GM12878 (cell line): ENCODE measurements at regions not wholly inside any gene's neighbourhood (a gene's known extent, or its start where the extent isn't known, plus 50 kb on each side); places are given as distances from the start of the nearest gene placed in this dataset.

ENCODE experiments used
- ATAC-seq: fragments of 200-7000 bp; cut with Tn5 transposase; 3 replicates; pipeline ENCODE4 v1.9.1; 2020; ENCODE audit warnings: mild to moderate bottlenecking, moderate library complexity
- BruUV-seq: library from RNA; stranded (reverse); fragments of 400-500 nt; replicated peaks from 2 replicates; lab custom pipeline; 2021; lab: Mats Ljungman, UMichigan
- CTCF ChIA-PET: fragments of 300-600 bp; sonication (Branson Sonifier 250); formaldehyde crosslinking; extraction: SDS; loops from one replicate; lab custom pipeline; 2021; ENCODE audit warnings: inconsistent platforms; lab: Yijun Ruan, JAX
- POLR2A ChIA-PET: fragments of 350-600 bp; formaldehyde crosslinking; extraction: SDS; loops from one replicate; lab custom pipeline; 2021; ENCODE audit warnings: inconsistent platforms; lab: Charles Lee
- RAD21 ChIA-PET: fragments of 300-600 bp; sonication (Branson Sonifier 250); formaldehyde crosslinking; loops from one replicate; lab custom pipeline; 2023; ENCODE audit warnings: antibody characterized with exemption; ENCODE audit not compliant: unreplicated experiment; lab: Charles Lee
- SMC1A ChIA-PET: fragments of 300-600 bp; sonication (Branson Sonifier 250); formaldehyde crosslinking; loops from one replicate; lab custom pipeline; 2023; ENCODE audit not compliant: unreplicated experiment, uncharacterized antibody; lab: Charles Lee
- DNase-seq: peaks from one replicate; pipeline ENCODE4 v3.0.0-alpha.2; 2011; ENCODE audit warnings: low read depth, low spot score
- FAIRE-seq: peaks from 3 replicates; lab custom pipeline; 2011; peaks lifted over from hg19 to GRCh38; lab: Jason Lieb, UNC
- H2AFZ ChIP-seq: 2 replicates; pipeline ENCODE4 v1.6.0; 2011; ENCODE audit warnings: low read depth, low read length, control low read depth; ENCODE audit not compliant: control insufficient read depth
- H3K27ac ChIP-seq: 2 replicates; pipeline ENCODE4 v1.5.1; 2011; ENCODE audit warnings: control low read depth; ENCODE audit not compliant: control insufficient read depth, insufficient read depth
- H3K27me3 ChIP-seq, 2 experiments: replicated peaks in 1 of 2; 2 replicates each; pipeline versions ENCODE4 v1.6.0 to v1.6.1; 2011; ENCODE audit warnings: low read length in 1 of 2; ENCODE audit not compliant: control insufficient read depth in 2 of 2, insufficient read depth in 2 of 2
- H3K36me3 ChIP-seq, 2 experiments: 2 replicates each; pipeline ENCODE4 v1.5.1; 2011; ENCODE audit warnings: low read length in 1 of 2; ENCODE audit not compliant: control insufficient read depth in 2 of 2, insufficient read depth in 2 of 2
- H3K4me1 ChIP-seq: 2 replicates; pipeline ENCODE4 v1.6.1; 2011; ENCODE audit warnings: mild to moderate bottlenecking, low read length, moderate library complexity, mixed read lengths; ENCODE audit not compliant: control insufficient read depth, insufficient read depth
- H3K4me2 ChIP-seq: 2 replicates; pipeline ENCODE4 v1.6.0; 2011; ENCODE audit warnings: control low read depth; ENCODE audit not compliant: control insufficient read depth, insufficient read depth
- H3K4me3 ChIP-seq: fragments of 200-600 bp; sonication (generic); 2 replicates; pipeline ENCODE4 v1.5.1; 2016
- H3K79me2 ChIP-seq: 2 replicates; pipeline ENCODE4 v1.6.0; 2011; ENCODE audit warnings: low read length; ENCODE audit not compliant: control insufficient read depth, insufficient read depth
- H3K9ac ChIP-seq: 2 replicates; pipeline ENCODE4 v1.8.0; 2011; ENCODE audit warnings: low read length, control low read depth, mixed read lengths; ENCODE audit not compliant: control insufficient read depth, insufficient read depth
- H3K9me3 ChIP-seq: replicated peaks from 3 replicates; pipeline ENCODE4 v1.5.1; 2011; ENCODE audit warnings: mild to moderate bottlenecking, low read length; ENCODE audit not compliant: control insufficient read depth, insufficient read depth
- H4K20me1 ChIP-seq: 2 replicates; pipeline ENCODE4 v1.6.0; 2011; ENCODE audit not compliant: control insufficient read depth, insufficient read depth
- E2F4 ChIP-seq: IDR thresholded peaks from 2 replicates; pipeline ENCODE4 v1.6.1; 2012; ENCODE audit warnings: low read depth, low read length, improper control_type of control experiment
- EGR1 ChIP-seq, 2 experiments: IDR thresholded peaks; 1 replicate in 1 of 2; 2 replicates in 1 of 2; pipeline ENCODE4 v1.6.1; 2011 to 2012; ENCODE audit warnings: low read depth in 2 of 2, low read length in 2 of 2, borderline replicate concordance in 1 of 2, mild to moderate bottlenecking in 1 of 2, moderate library complexity in 1 of 2
- HDAC6 ChIP-seq: fragments of 200-600 bp; sonication (generic); IDR thresholded peaks from one replicate; pipeline ENCODE4 v1.8.0; 2017; ENCODE audit warnings: antibody characterized with exemption; ENCODE audit not compliant: unreplicated experiment
- HSF1 ChIP-seq: fragments of 150-350 bp; IDR thresholded peaks from 2 replicates; pipeline ENCODE4 v1.6.1; 2014; ENCODE audit warnings: mild to moderate bottlenecking, low read depth, low read length
- MTA3 ChIP-seq: IDR thresholded peaks from 2 replicates; pipeline ENCODE4 v1.6.1; 2012; ENCODE audit warnings: low read length, inconsistent platforms, borderline replicate concordance
- NR2C2 ChIP-seq: IDR thresholded peaks from 2 replicates; pipeline ENCODE4 v1.6.1; 2011; ENCODE audit warnings: borderline replicate concordance, low read depth; ENCODE audit not compliant: control insufficient read depth, insufficient read length
- SKIL ChIP-seq: fragments of 450-650 bp; IDR thresholded peaks from 2 replicates; pipeline ENCODE4 v1.6.1; 2017; ENCODE audit warnings: mild to moderate bottlenecking, low read depth, inconsistent platforms; ENCODE audit not compliant: poor library complexity, severe bottlenecking
- SMC3 ChIP-seq: IDR thresholded peaks from 2 replicates; pipeline ENCODE4 v1.6.1; 2011; ENCODE audit warnings: low read length, improper control_type of control experiment, borderline replicate concordance
- STAT1 ChIP-seq: fragments of 450-650 bp; conservative IDR thresholded peaks from 2 replicates; pipeline ENCODE4 v1.6.1; 2014; ENCODE audit warnings: antibody characterized with exemption, mild to moderate bottlenecking
- STAT3 ChIP-seq: IDR thresholded peaks from 2 replicates; pipeline ENCODE4 v1.6.1; 2011; ENCODE audit warnings: low read depth, low read length, improper control_type of control experiment
- ZSCAN29 ChIP-seq: fragments of 450-650 bp; IDR thresholded peaks from 2 replicates; pipeline ENCODE4 v1.6.1; 2017; ENCODE audit warnings: mild to moderate bottlenecking, moderate library complexity
- WGBS: methylation state at CpG from one replicate; pipeline ENCODE4 v1.1.6; 2016; ENCODE audit warnings: low lambda C conversion rate; ENCODE audit not compliant: insufficient replicate concordance, insufficient coverage; ENCODE audit errors: missing lambda C conversion rate; 5-methylcytosine and 5-hydroxymethylcytosine counted together
- in situ Hi-C: fragments of 300-500 bp; cut with MboI; formaldehyde crosslinking; loops from 9 replicates; pipeline ENCODE4 v1.14.3; 2018; ENCODE audit warnings: mixed read lengths
- intact Hi-C: fragments of 100-400 bp; cut with micrococcal nuclease; formaldehyde crosslinking; loops from one replicate; pipeline ENCODE4 v1.14.2; 2022; ENCODE audit not compliant: unreplicated experiment

- no peak for TF ChIP-seq HSF1
- no peak for TF ChIP-seq STAT3
- no peak for TF ChIP-seq E2F4
- TF ChIP-seq HDAC6: no peak
- TF ChIP-seq SMC3: no peak
- TF ChIP-seq, all 136 proteins: peak for 0
Measured at GRCh38 chr16:51290442-51291285, 139.6 kb upstream of the SALL1 start (continued).

- 0% methylated on average over 3 of the region's 3 CpGs for WGBS
- Histone ChIP-seq H3K9ac (no peak overlapping the region), H2AFZ (no peak overlapping the region), H3K9me3 (no peaks in the 10 kb centered on the region), H3K36me3 (no peaks in the 10 kb centered on the region), H3K79me2 (no peaks in the 10 kb centered on the region), H3K4me1 (no peaks in the 10 kb centered on the region), H4K20me1 (no peaks in the 10 kb centered on the region), H3K4me3 (no peak overlapping the region), H3K27me3 (no peaks in the 10 kb centered on the region), H3K4me2 (no peak overlapping the region), H3K27ac (no peak overlapping the region)
- intact Hi-C loops (no loop called here), in situ Hi-C loops (no loop called here)
- ChIA-PET POLR2A (no interaction called here), SMC1A (interaction anchor here (0.7 kb wide), 1 partner anchor 8 kb away, joined by 5 read pairs; no protein-coding TSS in a partner anchor), RAD21 (no interaction called here), CTCF (no interaction called here)
- no peak for ATAC-seq
- DNase-seq: no peak
- no TSS peak for BruUV-seq
- FAIRE-seq: no peak
- TF ChIP-seq SMC3 (no peak), HSF1 (no peak), EGR1 (IDR thresholded peaks at IDR 0.05; ENCODE audit: borderline replicate concordance in 1 of 2, low read depth in 2 of 2, low read length in 2 of 2) (no peak), MTA3 (no peak), NR2C2 (no peak), STAT1 (no peak), SKIL (no peak), ZSCAN29 (no peak)
Measured at GRCh38 chr16:51289336-51289735, 138.3 kb upstream of the SALL1 start.
